Upper lobe of left lung (tissue), 4 donors: ENCODE measurements at regions not wholly inside any gene's neighbourhood (a gene's known extent, or its start where the extent isn't known, plus 50 kb on each side); places are given as distances from the start of the nearest gene placed in this dataset.

Experiments used
- EP300 ChIP-seq, 4 donors: sonication (generic); formaldehyde crosslinking; IDR thresholded peaks; one replicate each; pipeline ENCODE4 v1.5.1; 2017; ENCODE audit warnings: antibody characterized with exemption in 4 of 4, control low read depth in 2 of 4
- TF ChIP-seq, protein P1 (sequence below), 6 experiments: fragments of 450-650 bp in 4 of 6; fragments of 200-600 bp in 2 of 6; sonication (generic) in 2 of 6; IDR thresholded peaks; one replicate each; pipeline ENCODE4 v1.5.1; 2016 to 2019; ENCODE audit warnings: antibody characterized with exemption in 6 of 6

DNA sequence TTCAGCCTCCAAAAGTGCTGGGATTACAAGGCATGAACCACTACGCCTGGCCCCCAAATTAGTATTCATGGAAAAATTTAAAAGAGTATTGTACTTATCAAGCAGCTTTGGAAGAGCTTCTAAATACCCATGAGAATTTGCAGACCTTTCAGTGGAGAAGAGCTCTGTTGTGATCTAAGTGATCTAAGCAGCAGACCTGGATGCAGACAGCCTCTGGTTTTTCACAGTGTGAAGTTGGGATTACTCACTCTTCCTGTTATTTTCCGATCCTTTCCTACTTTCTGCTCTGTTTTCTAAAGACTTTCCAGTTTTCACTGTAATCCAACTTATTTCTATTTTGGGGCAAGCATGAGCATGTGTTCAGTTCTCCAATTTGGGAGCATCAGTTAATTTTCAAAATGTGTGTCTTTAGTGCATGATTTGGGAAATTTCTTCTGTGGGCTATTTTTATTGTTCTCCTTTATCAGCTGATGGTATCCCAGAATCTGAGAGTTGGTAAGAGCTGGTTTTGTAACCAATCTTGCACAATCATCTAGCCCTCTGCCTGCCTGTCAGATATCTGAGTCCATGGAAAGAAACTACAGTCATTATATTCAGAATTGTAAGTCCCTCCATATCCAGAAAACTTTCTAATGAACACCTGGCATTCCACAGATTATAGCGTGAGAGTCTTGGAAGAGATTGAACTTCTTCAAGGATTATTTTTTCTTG lies 207.7 kb upstream of the DTNBP1 start:
- TF ChIP-seq, protein P1, sequence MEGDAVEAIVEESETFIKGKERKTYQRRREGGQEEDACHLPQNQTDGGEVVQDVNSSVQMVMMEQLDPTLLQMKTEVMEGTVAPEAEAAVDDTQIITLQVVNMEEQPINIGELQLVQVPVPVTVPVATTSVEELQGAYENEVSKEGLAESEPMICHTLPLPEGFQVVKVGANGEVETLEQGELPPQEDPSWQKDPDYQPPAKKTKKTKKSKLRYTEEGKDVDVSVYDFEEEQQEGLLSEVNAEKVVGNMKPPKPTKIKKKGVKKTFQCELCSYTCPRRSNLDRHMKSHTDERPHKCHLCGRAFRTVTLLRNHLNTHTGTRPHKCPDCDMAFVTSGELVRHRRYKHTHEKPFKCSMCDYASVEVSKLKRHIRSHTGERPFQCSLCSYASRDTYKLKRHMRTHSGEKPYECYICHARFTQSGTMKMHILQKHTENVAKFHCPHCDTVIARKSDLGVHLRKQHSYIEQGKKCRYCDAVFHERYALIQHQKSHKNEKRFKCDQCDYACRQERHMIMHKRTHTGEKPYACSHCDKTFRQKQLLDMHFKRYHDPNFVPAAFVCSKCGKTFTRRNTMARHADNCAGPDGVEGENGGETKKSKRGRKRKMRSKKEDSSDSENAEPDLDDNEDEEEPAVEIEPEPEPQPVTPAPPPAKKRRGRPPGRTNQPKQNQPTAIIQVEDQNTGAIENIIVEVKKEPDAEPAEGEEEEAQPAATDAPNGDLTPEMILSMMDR (IDR thresholded peaks at IDR 0.05), result no peak
- no peak for TF ChIP-seq EP300 (IDR thresholded peaks at IDR 0.05)
